Adipocyte (in vitro differentiated cells): ENCODE measurements at regions not wholly inside any gene's neighbourhood (a gene's known extent, or its start where the extent isn't known, plus 50 kb on each side); places are given as distances from the start of the nearest gene placed in this dataset.

Source experiments
- DNase-seq: peaks from one replicate; pipeline ENCODE4 v3.0.0-alpha.2; 2015; ENCODE audit warnings: low read depth
- H3K27me3 ChIP-seq: replicated peaks from 2 replicates; pipeline ENCODE4 v1.7.0; 2013; ENCODE audit warnings: mild to moderate bottlenecking, low read length, moderate library complexity; ENCODE audit not compliant: control insufficient read depth, insufficient read depth
- H3K36me3 ChIP-seq: 2 replicates; pipeline ENCODE4 v1.7.0; 2013; ENCODE audit warnings: low read length, mild to moderate bottlenecking, moderate library complexity; ENCODE audit not compliant: control insufficient read depth, insufficient read depth, severe bottlenecking
- H3K4me1 ChIP-seq: 2 replicates; pipeline ENCODE4 v1.7.0; 2013; ENCODE audit warnings: mild to moderate bottlenecking, low read length, moderate library complexity; ENCODE audit not compliant: control insufficient read depth, insufficient read depth
- H3K4me3 ChIP-seq: 2 replicates; pipeline ENCODE4 v1.7.0; 2013; ENCODE audit warnings: mild to moderate bottlenecking, low read length, moderate library complexity
- H3K9ac ChIP-seq: 2 replicates; pipeline ENCODE4 v1.7.0; 2013; ENCODE audit warnings: mild to moderate bottlenecking, low read length, moderate library complexity
- H3K9me3 ChIP-seq: 2 replicates; pipeline ENCODE4 v1.7.0; 2013; ENCODE audit warnings: mild to moderate bottlenecking, low read length, moderate library complexity; ENCODE audit not compliant: control insufficient read depth

GRCh38 chr10:6343305-6344010, 140.7 kb downstream of the PFKFB3 start:
- H3K4me3 ChIP-seq, result no peak overlapping the region
- no peak for DNase-seq
- no peaks in the 10 kb centered on the region for H3K27me3 ChIP-seq
- peaks cover 8% of the 10 kb centered on the region for H3K9me3 ChIP-seq
- no peaks in the 10 kb centered on the region for H3K36me3 ChIP-seq
- H3K4me1 ChIP-seq, result peaks cover 3% of the 10 kb centered on the region
- no peak overlapping the region for H3K9ac ChIP-seq

GRCh38 chr10:6345404-6345803, 142.7 kb downstream of the PFKFB3 start:
- Histone ChIP-seq H3K36me3 (no peaks in the 10 kb centered on the region), H3K27me3 (no peaks in the 10 kb centered on the region), H3K9me3 (peaks cover 8% of the 10 kb centered on the region), H3K9ac (no peak overlapping the region), H3K4me3 (no peak overlapping the region), H3K4me1 (peaks cover 3% of the 10 kb centered on the region)
- DNase-seq, result no peak

- no peak for DNase-seq
- Histone ChIP-seq H3K9me3 (peaks cover 8% of the 10 kb centered on the region), H3K9ac (no peak overlapping the region), H3K27me3 (no peaks in the 10 kb centered on the region), H3K36me3 (no peaks in the 10 kb centered on the region), H3K4me1 (peaks cover 3% of the 10 kb centered on the region), H3K4me3 (no peak overlapping the region)
These were observed 143.9 kb downstream of the PFKFB3 start for GRCh38 chr10:6346631-6347030.

- Histone ChIP-seq H3K9me3 (peaks cover 8% of the 10 kb centered on the region), H3K36me3 (no peaks in the 10 kb centered on the region), H3K9ac (no peak overlapping the region), H3K27me3 (no peaks in the 10 kb centered on the region), H3K4me3 (no peak overlapping the region), H3K4me1 (peaks cover 3% of the 10 kb centered on the region)
- DNase-seq, result no peak
These were observed 144.7 kb downstream of the PFKFB3 start for GRCh38 chr10:6347391-6347951.

- no peak for DNase-seq
- H3K4me3 ChIP-seq, result no peak overlapping the region
These were observed 145.6 kb downstream of the PFKFB3 start for GRCh38 chr10:6348096-6348874.

GRCh38 chr10:6349846-6350535, 147.3 kb downstream of the PFKFB3 start:
- H3K27me3 ChIP-seq, result no peaks in the 10 kb centered on the region
- H3K4me3 ChIP-seq, result no peak overlapping the region
- no peak for DNase-seq
- peaks cover 3% of the 10 kb centered on the region for H3K4me1 ChIP-seq
- peaks cover under 1% of the 10 kb centered on the region for H3K9me3 ChIP-seq
- no peak overlapping the region for H3K9ac ChIP-seq
- H3K36me3 ChIP-seq, result no peaks in the 10 kb centered on the region

More at GRCh38 chr10:6348096-6348874, 145.6 kb downstream of the PFKFB3 start:
- no peaks in the 10 kb centered on the region for H3K36me3 ChIP-seq
- H3K4me1 ChIP-seq, result peaks cover 3% of the 10 kb centered on the region
- no peaks in the 10 kb centered on the region for H3K27me3 ChIP-seq
- H3K9ac ChIP-seq, result no peak overlapping the region
- peaks cover 8% of the 10 kb centered on the region for H3K9me3 ChIP-seq

GRCh38 chr10:6350609-6351008, 147.9 kb downstream of the PFKFB3 start:
- no peaks in the 10 kb centered on the region for H3K27me3 ChIP-seq
- no peaks in the 10 kb centered on the region for H3K36me3 ChIP-seq
- no peak overlapping the region for H3K9ac ChIP-seq
- peaks cover 7% of the 10 kb centered on the region for H3K9me3 ChIP-seq
- no peak overlapping the region for H3K4me3 ChIP-seq
- DNase-seq, result no peak
- peaks cover 3% of the 10 kb centered on the region for H3K4me1 ChIP-seq

GRCh38 chr10:6351495-6351894, 148.8 kb downstream of the PFKFB3 start:
- H3K9me3 ChIP-seq, result peaks cover 16% of the 10 kb centered on the region
- no peaks in the 10 kb centered on the region for H3K36me3 ChIP-seq
- H3K27me3 ChIP-seq, result no peaks in the 10 kb centered on the region
- peaks cover 3% of the 10 kb centered on the region for H3K4me1 ChIP-seq
- DNase-seq, result no peak
- H3K9ac ChIP-seq, result no peak overlapping the region
- H3K4me3 ChIP-seq, result no peak overlapping the region

GRCh38 chr10:6353526-6353925, 150.8 kb downstream of the PFKFB3 start:
- Histone ChIP-seq H3K4me3 (no peak overlapping the region), H3K9me3 (peaks cover 27% of the 10 kb centered on the region), H3K36me3 (no peaks in the 10 kb centered on the region), H3K4me1 (no peaks in the 10 kb centered on the region), H3K9ac (no peak overlapping the region), H3K27me3 (no peaks in the 10 kb centered on the region)
- DNase-seq, result no peak

GRCh38 chr10:6354168-6354772, 151.5 kb downstream of the PFKFB3 start:
- H3K9me3 ChIP-seq, result peaks cover 29% of the 10 kb centered on the region
- no peak overlapping the region for H3K4me3 ChIP-seq
- H3K36me3 ChIP-seq, result no peaks in the 10 kb centered on the region
- H3K9ac ChIP-seq, result no peak overlapping the region
- H3K27me3 ChIP-seq, result no peaks in the 10 kb centered on the region
- no peak for DNase-seq
- H3K4me1 ChIP-seq, result no peaks in the 10 kb centered on the region
